ENCODE measurements at regions not wholly inside any gene's neighbourhood (a gene's known extent, or its start where the extent isn't known, plus 50 kb on each side); places are given as distances from the start of the nearest gene placed in this dataset.

DNA sequence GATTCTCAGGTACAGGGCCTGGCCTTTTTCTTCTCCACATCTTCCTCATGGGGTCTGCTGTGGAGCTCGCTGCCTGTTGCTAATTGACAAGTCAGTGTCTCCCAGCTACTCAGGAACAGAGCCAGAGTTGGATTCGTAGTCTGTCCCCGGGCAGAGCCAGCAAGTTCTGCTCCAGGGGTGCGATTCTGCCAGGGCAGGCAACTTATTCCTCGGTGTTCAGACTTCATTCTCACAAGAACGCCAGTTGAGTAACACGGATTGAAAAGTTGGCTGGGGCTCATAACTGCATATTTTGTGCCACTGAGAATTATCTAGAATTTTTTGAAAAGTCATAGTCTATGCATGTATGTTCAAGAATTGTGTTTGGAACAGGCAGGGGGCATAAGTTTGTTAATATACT, 336.7 kb upstream of the NPVF start:
- Histone ChIP-seq H3K27ac (no peak overlapping the region), H3K4me3 (no peak overlapping the region), H3K9ac (ENCODE audit: insufficient read length) (no peak overlapping the region), H3K36me3 (ENCODE audit: insufficient read depth, low read length) (no peaks in the 10 kb centered on the region), H3K9me3 (ENCODE audit: low read depth, low read length) (no peaks in the 10 kb centered on the region)
- TF ChIP-seq POLR2AphosphoS5 (IDR thresholded peaks at IDR 0.05; ENCODE audit: borderline replicate concordance, low read depth, low read length) (no peak), EZH2 (IDR thresholded peaks at IDR 0.05) (no peak), FOXP2 (optimal IDR thresholded peaks at IDR 0.05; ENCODE audit: control extremely low read depth, extremely low read length, insufficient read depth) (no peak)
- DNase-seq (ENCODE audit: low read depth, low spot score): no peak

DNA sequence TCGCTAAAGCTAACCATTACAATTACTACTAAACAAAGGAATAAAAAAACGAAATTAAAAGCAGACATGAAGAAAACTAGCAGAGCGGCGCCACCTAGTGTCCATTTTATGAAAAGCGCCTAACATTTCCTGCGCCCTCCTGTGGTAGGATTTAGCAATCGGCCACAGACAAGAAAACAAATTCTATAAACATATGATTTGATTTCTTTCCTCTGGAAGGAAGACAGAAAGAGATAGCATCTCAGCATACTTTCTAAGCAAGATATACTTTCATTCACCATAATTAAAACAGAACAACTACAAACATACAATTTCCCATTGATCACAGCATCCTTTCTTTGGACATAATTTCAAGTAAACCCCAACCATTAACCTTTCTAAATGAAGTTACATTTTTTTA, 337.7 kb upstream of the NPVF start:
- H3K9ac ChIP-seq (ENCODE audit: insufficient read length): no peak overlapping the region
- peak; percentile 37 for DNase-seq (ENCODE audit: low read depth, low spot score)
- TF ChIP-seq FOXP2 (optimal IDR thresholded peaks at IDR 0.05; ENCODE audit: control extremely low read depth, extremely low read length, insufficient read depth) (no peak), POLR2AphosphoS5 (IDR thresholded peaks at IDR 0.05; ENCODE audit: borderline replicate concordance, low read depth, low read length) (no peak), EZH2 (IDR thresholded peaks at IDR 0.05) (no peak)

DNA sequence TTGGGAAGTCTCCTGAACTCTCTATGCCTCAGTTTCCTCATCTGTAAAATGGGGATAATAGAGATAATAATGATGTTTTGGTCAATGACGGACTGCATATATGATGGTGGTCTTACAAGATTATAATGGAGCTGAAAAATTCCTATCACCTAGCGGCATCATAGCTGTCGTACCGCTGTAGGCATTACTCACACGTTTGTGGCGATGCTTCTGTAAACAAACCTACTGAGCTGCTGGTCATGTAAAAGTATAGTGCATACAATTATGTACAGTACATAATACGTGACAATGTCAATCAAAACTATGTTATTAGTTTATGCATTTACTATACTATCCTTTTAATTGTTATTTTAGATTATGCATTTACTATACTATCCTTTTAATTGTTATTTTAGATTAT, 339.1 kb upstream of the NPVF start:
- no peaks in the 10 kb centered on the region for H3K9me3 ChIP-seq (ENCODE audit: low read depth, low read length)
- no peaks in the 10 kb centered on the region for H3K36me3 ChIP-seq (ENCODE audit: insufficient read depth, low read length)
- no peak overlapping the region for H3K27ac ChIP-seq
- DNase-seq (ENCODE audit: low read depth, low spot score): no peak
- TF ChIP-seq FOXP2 (optimal IDR thresholded peaks at IDR 0.05; ENCODE audit: control extremely low read depth, extremely low read length, insufficient read depth) (no peak), EZH2 (IDR thresholded peaks at IDR 0.05) (no peak), POLR2AphosphoS5 (IDR thresholded peaks at IDR 0.05; ENCODE audit: borderline replicate concordance, low read depth, low read length) (no peak)
- no peak overlapping the region for H3K4me3 ChIP-seq
- no peak overlapping the region for H3K9ac ChIP-seq (ENCODE audit: insufficient read length)

More for the DNA sequence above, 337.7 kb upstream of the NPVF start:
- H3K4me3 ChIP-seq: no peak overlapping the region
- no peaks in the 10 kb centered on the region for H3K36me3 ChIP-seq (ENCODE audit: insufficient read depth, low read length)
- H3K9me3 ChIP-seq (ENCODE audit: low read depth, low read length): no peaks in the 10 kb centered on the region
- no peak overlapping the region for H3K27ac ChIP-seq

DNA sequence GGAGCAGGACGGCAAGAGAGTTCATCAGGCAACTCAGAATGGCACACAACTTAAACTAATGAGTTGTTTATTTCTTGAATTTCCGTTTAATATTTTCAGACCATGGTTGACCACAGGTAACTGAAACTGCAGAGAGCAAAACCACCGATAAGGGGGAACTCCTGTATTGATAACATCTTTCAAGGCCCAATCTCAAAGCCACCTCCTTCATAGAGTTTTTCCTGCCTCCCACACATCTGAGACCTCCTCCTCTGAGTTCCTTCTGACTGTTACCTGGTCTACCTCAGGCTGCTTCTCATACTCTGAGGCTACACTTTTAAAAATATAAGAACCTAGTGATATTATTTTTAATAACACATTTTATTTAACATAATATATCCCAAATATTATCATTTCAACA, 341.5 kb upstream of the NPVF start:
- Histone ChIP-seq H3K27ac (no peak overlapping the region), H3K9me3 (ENCODE audit: low read depth, low read length) (no peaks in the 10 kb centered on the region), H3K36me3 (ENCODE audit: insufficient read depth, low read length) (no peaks in the 10 kb centered on the region), H3K4me3 (no peak overlapping the region), H3K9ac (ENCODE audit: insufficient read length) (no peak overlapping the region)
- no peak for DNase-seq (ENCODE audit: low read depth, low spot score)
- TF ChIP-seq FOXP2 (optimal IDR thresholded peaks at IDR 0.05; ENCODE audit: control extremely low read depth, extremely low read length, insufficient read depth) (no peak), EZH2 (IDR thresholded peaks at IDR 0.05) (no peak), POLR2AphosphoS5 (IDR thresholded peaks at IDR 0.05; ENCODE audit: borderline replicate concordance, low read depth, low read length) (no peak)

- no peak for DNase-seq (ENCODE audit: low read depth, low spot score)
- Histone ChIP-seq H3K27ac (no peak overlapping the region), H3K4me3 (no peak overlapping the region), H3K36me3 (ENCODE audit: insufficient read depth, low read length) (no peaks in the 10 kb centered on the region), H3K9ac (ENCODE audit: insufficient read length) (no peak overlapping the region), H3K9me3 (ENCODE audit: low read depth, low read length) (no peaks in the 10 kb centered on the region)
- TF ChIP-seq EZH2 (IDR thresholded peaks at IDR 0.05): no peak
- TF ChIP-seq FOXP2 (optimal IDR thresholded peaks at IDR 0.05; ENCODE audit: control extremely low read depth, extremely low read length, insufficient read depth): no peak
- TF ChIP-seq POLR2AphosphoS5 (IDR thresholded peaks at IDR 0.05; ENCODE audit: borderline replicate concordance, low read depth, low read length): no peak
Measured at GRCh38 chr7:25572423-25572822, 344.1 kb upstream of the NPVF start.

- DNase-seq (ENCODE audit: low read depth, low spot score): no peak
- Histone ChIP-seq H3K36me3 (ENCODE audit: insufficient read depth, low read length) (no peaks in the 10 kb centered on the region), H3K9me3 (ENCODE audit: low read depth, low read length) (no peaks in the 10 kb centered on the region), H3K9ac (ENCODE audit: insufficient read length) (no peak overlapping the region), H3K4me3 (no peak overlapping the region), H3K27ac (no peak overlapping the region)
- no peak for TF ChIP-seq EZH2 (IDR thresholded peaks at IDR 0.05)
- no peak for TF ChIP-seq FOXP2 (optimal IDR thresholded peaks at IDR 0.05; ENCODE audit: control extremely low read depth, extremely low read length, insufficient read depth)
Measured at GRCh38 chr7:25574828-25575227, 346.5 kb upstream of the NPVF start.

GRCh38 chr7:25575634-25576033, 347.3 kb upstream of the NPVF start:
- no peak overlapping the region for H3K9ac ChIP-seq (ENCODE audit: insufficient read length)
- H3K36me3 ChIP-seq (ENCODE audit: insufficient read depth, low read length): no peaks in the 10 kb centered on the region
- TF ChIP-seq POLR2AphosphoS5 (IDR thresholded peaks at IDR 0.05; ENCODE audit: borderline replicate concordance, low read depth, low read length): no peak
- no peak for TF ChIP-seq EZH2 (IDR thresholded peaks at IDR 0.05)
- no peak for TF ChIP-seq FOXP2 (optimal IDR thresholded peaks at IDR 0.05; ENCODE audit: control extremely low read depth, extremely low read length, insufficient read depth)
- no peak overlapping the region for H3K4me3 ChIP-seq
- no peaks in the 10 kb centered on the region for H3K9me3 ChIP-seq (ENCODE audit: low read depth, low read length)
- no peak for DNase-seq (ENCODE audit: low read depth, low spot score)
- H3K27ac ChIP-seq: no peak overlapping the region

- no peak for TF ChIP-seq POLR2AphosphoS5 (IDR thresholded peaks at IDR 0.05; ENCODE audit: borderline replicate concordance, low read depth, low read length)
- no peak for TF ChIP-seq EZH2 (IDR thresholded peaks at IDR 0.05)
- no peak for TF ChIP-seq FOXP2 (optimal IDR thresholded peaks at IDR 0.05; ENCODE audit: control extremely low read depth, extremely low read length, insufficient read depth)
- DNase-seq (ENCODE audit: low read depth, low spot score): no peak
- H3K36me3 ChIP-seq (ENCODE audit: insufficient read depth, low read length): no peaks in the 10 kb centered on the region
- no peak overlapping the region for H3K4me3 ChIP-seq
- no peak overlapping the region for H3K9ac ChIP-seq (ENCODE audit: insufficient read length)
- no peak overlapping the region for H3K27ac ChIP-seq
- H3K9me3 ChIP-seq (ENCODE audit: low read depth, low read length): no peaks in the 10 kb centered on the region
Measured at GRCh38 chr7:25578991-25579777, 350.9 kb upstream of the NPVF start.

DNA sequence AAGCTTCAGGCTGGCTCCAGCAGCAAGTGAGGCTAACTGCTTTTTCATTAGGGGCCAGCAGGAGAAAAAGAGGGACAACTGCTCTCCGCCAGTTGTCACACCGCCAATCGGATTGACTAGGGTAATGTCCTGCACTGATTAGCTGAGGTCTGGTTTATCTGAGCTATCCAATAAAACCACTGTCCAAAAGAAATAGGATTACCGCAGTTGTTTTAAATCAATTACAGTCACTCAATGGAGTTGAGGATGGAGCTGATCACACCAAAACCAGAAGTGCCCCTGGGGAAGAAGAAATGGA, 351.4 kb upstream of the NPVF start:
- H3K4me3 ChIP-seq: no peak overlapping the region
- no peak for TF ChIP-seq EZH2 (IDR thresholded peaks at IDR 0.05)
- TF ChIP-seq POLR2AphosphoS5 (IDR thresholded peaks at IDR 0.05; ENCODE audit: borderline replicate concordance, low read depth, low read length): no peak
- TF ChIP-seq FOXP2 (optimal IDR thresholded peaks at IDR 0.05; ENCODE audit: control extremely low read depth, extremely low read length, insufficient read depth): no peak
- no peaks in the 10 kb centered on the region for H3K36me3 ChIP-seq (ENCODE audit: insufficient read depth, low read length)
- no peak for DNase-seq (ENCODE audit: low read depth, low spot score)
- H3K9me3 ChIP-seq (ENCODE audit: low read depth, low read length): no peaks in the 10 kb centered on the region
- no peak overlapping the region for H3K9ac ChIP-seq (ENCODE audit: insufficient read length)
- H3K27ac ChIP-seq: no peak overlapping the region

All from SK-N-MC (cell line).